Smooth muscle cell (in vitro differentiated cells): ENCODE measurements at regions not wholly inside any gene's neighbourhood (a gene's known extent, or its start where the extent isn't known, plus 50 kb on each side); places are given as distances from the start of the nearest gene placed in this dataset.

Experiments used
- DNase-seq: peaks from one replicate; lab custom pipeline; 2025; ENCODE audit not compliant: unreplicated experiment; lab: John Stamatoyannopoulos, UW
- H2AFZ ChIP-seq: fragments of 200-600 bp; sonication (generic); 2 replicates; pipeline ENCODE4 v1.6.0; 2016; ENCODE audit warnings: antibody characterized with exemption, low read depth, mild to moderate bottlenecking
- H3F3A ChIP-seq: fragments of 200-600 bp; sonication (generic); 2 replicates; pipeline ENCODE4 v1.6.0; 2017; ENCODE audit warnings: antibody characterized with exemption, low read depth
- H3K27ac ChIP-seq: fragments of 200-600 bp; sonication (generic); 2 replicates; pipeline ENCODE4 v1.5.1; 2016; ENCODE audit warnings: low read depth, mild to moderate bottlenecking
- H3K27me3 ChIP-seq: fragments of 200-600 bp; sonication (generic); 2 replicates; pipeline ENCODE4 v1.6.1; 2016; ENCODE audit warnings: low read depth, mild to moderate bottlenecking
- H3K36me3 ChIP-seq: fragments of 200-600 bp; sonication (generic); 2 replicates; pipeline ENCODE4 v1.5.1; 2016; ENCODE audit warnings: low read depth
- H3K4me1 ChIP-seq: fragments of 200-600 bp; sonication (generic); 2 replicates; pipeline ENCODE4 v1.5.1; 2016; ENCODE audit warnings: low read depth
- H3K4me2 ChIP-seq: fragments of 200-600 bp; sonication (generic); 2 replicates; pipeline ENCODE4 v1.6.0; 2016; ENCODE audit warnings: mild to moderate bottlenecking
- H3K4me3 ChIP-seq: fragments of 200-600 bp; sonication (generic); 2 replicates; pipeline ENCODE4 v1.5.1; 2016; ENCODE audit warnings: mild to moderate bottlenecking
- H3K79me2 ChIP-seq: fragments of 200-600 bp; sonication (generic); 2 replicates; pipeline ENCODE4 v1.6.0; 2016; ENCODE audit warnings: low read depth, mild to moderate bottlenecking
- H3K9ac ChIP-seq: fragments of 200-600 bp; sonication (generic); 2 replicates; pipeline ENCODE4 v1.6.0; 2016; ENCODE audit warnings: low read depth
- H3K9me3 ChIP-seq: fragments of 200-600 bp; sonication (generic); replicated peaks from 2 replicates; pipeline ENCODE4 v1.5.1; 2016; ENCODE audit warnings: low read depth
- H4K20me1 ChIP-seq: fragments of 200-600 bp; sonication (generic); 2 replicates; pipeline ENCODE4 v1.6.0; 2016; ENCODE audit warnings: low read depth
- CTCF ChIP-seq: fragments of 200-600 bp; sonication (generic); IDR thresholded peaks from 2 replicates; pipeline ENCODE4 v1.5.1; 2017; ENCODE audit warnings: borderline replicate concordance, mild to moderate bottlenecking, antibody characterized with exemption; ENCODE audit not compliant: insufficient read depth, poor library complexity, severe bottlenecking
- WGBS: methylation state at CpG from one replicate; pipeline ENCODE4 v1.1.7; 2016; ENCODE audit warnings: low lambda C conversion rate; 5-methylcytosine and 5-hydroxymethylcytosine counted together

GRCh38 chr15:47932951-47933641 lies 187.7 kb upstream of the SLC24A5 start:
- no peak for DNase-seq
- H3K4me2 ChIP-seq, result no peak overlapping the region
- H3K27me3 ChIP-seq, result no peaks in the 10 kb centered on the region
- H2AFZ ChIP-seq, result no peak overlapping the region
- no peak overlapping the region for H3K27ac ChIP-seq
- no peaks in the 10 kb centered on the region for H3F3A ChIP-seq
- 49% methylated on average over 6 of the region's 6 CpGs for WGBS
- H3K4me1 ChIP-seq, result no peaks in the 10 kb centered on the region
- no peaks in the 10 kb centered on the region for H3K36me3 ChIP-seq
- H3K79me2 ChIP-seq, result no peaks in the 10 kb centered on the region
- H3K9ac ChIP-seq, result no peak overlapping the region
- no peaks in the 10 kb centered on the region for H3K9me3 ChIP-seq
- no peaks in the 10 kb centered on the region for H4K20me1 ChIP-seq
- no peak overlapping the region for H3K4me3 ChIP-seq
- no peak for TF ChIP-seq CTCF

- DNase-seq, result no peak
- no peaks in the 10 kb centered on the region for H3K79me2 ChIP-seq
These were observed 186.9 kb upstream of the SLC24A5 start for GRCh38 chr15:47933865-47934264.

GRCh38 chr15:47934342-47934741 lies 186.4 kb upstream of the SLC24A5 start:
- Histone ChIP-seq H3K4me1 (no peaks in the 10 kb centered on the region), H3K27ac (no peak overlapping the region), H3K9me3 (no peaks in the 10 kb centered on the region), H3K36me3 (no peaks in the 10 kb centered on the region), H3K27me3 (no peaks in the 10 kb centered on the region), H4K20me1 (no peaks in the 10 kb centered on the region), H3K79me2 (no peaks in the 10 kb centered on the region), H3F3A (no peaks in the 10 kb centered on the region), H3K4me3 (no peak overlapping the region), H3K9ac (no peak overlapping the region), H2AFZ (no peak overlapping the region), H3K4me2 (no peak overlapping the region)
- DNase-seq, result no peak
- TF ChIP-seq CTCF, result no peak

More at GRCh38 chr15:47933865-47934264, 186.9 kb upstream of the SLC24A5 start:
- WGBS, result 92% methylated on average over 3 of the region's 3 CpGs
- Histone ChIP-seq H2AFZ (no peak overlapping the region), H3K9me3 (no peaks in the 10 kb centered on the region), H3K27me3 (no peaks in the 10 kb centered on the region), H4K20me1 (no peaks in the 10 kb centered on the region), H3F3A (no peaks in the 10 kb centered on the region), H3K4me2 (no peak overlapping the region), H3K36me3 (no peaks in the 10 kb centered on the region), H3K9ac (no peak overlapping the region), H3K4me1 (no peaks in the 10 kb centered on the region), H3K4me3 (no peak overlapping the region), H3K27ac (no peak overlapping the region)
- no peak for TF ChIP-seq CTCF

GRCh38 chr15:47937834-47938233 lies 183.0 kb upstream of the SLC24A5 start:
- H3K4me1 ChIP-seq, result no peaks in the 10 kb centered on the region
- no peak overlapping the region for H3K27ac ChIP-seq
- no peaks in the 10 kb centered on the region for H3K79me2 ChIP-seq
- H3F3A ChIP-seq, result no peaks in the 10 kb centered on the region
- no peaks in the 10 kb centered on the region for H4K20me1 ChIP-seq
- H3K27me3 ChIP-seq, result no peaks in the 10 kb centered on the region
- H3K9ac ChIP-seq, result no peak overlapping the region
- H3K4me2 ChIP-seq, result no peak overlapping the region
- no peak overlapping the region for H3K4me3 ChIP-seq
- no peaks in the 10 kb centered on the region for H3K36me3 ChIP-seq
- no peaks in the 10 kb centered on the region for H3K9me3 ChIP-seq
- H2AFZ ChIP-seq, result no peak overlapping the region
- TF ChIP-seq CTCF, result no peak
- DNase-seq, result no peak
